H1 (cell line): ENCODE measurements at regions not wholly inside any gene's neighbourhood (a gene's known extent, or its start where the extent isn't known, plus 50 kb on each side); places are given as distances from the start of the nearest gene placed in this dataset.

Source experiments
- EGR1 ChIP-seq: IDR thresholded peaks from 2 replicates; pipeline ENCODE4 v1.6.1; 2011; ENCODE audit warnings: low read depth, low read length, borderline replicate concordance
- POU5F1 ChIP-seq: IDR thresholded peaks from 2 replicates; pipeline ENCODE4 v1.6.1; 2011; ENCODE audit warnings: low read depth, mild to moderate bottlenecking, low read length, moderate library complexity
- RNF2 ChIP-seq: fragments of 200-900, 300-1000 bp; sonication (generic); IDR thresholded peaks from 2 replicates; pipeline ENCODE4 v1.7.1; 2016; ENCODE audit warnings: borderline replicate concordance, low read depth, mild to moderate bottlenecking, antibody characterized with exemption, low read length; ENCODE audit not compliant: poor library complexity, severe bottlenecking; ENCODE audit errors: missing control alignments
- SRF ChIP-seq: IDR thresholded peaks from 2 replicates; pipeline ENCODE4 v1.6.1; 2011; ENCODE audit warnings: mild to moderate bottlenecking, low read depth, low read length, moderate library complexity
- TAF7 ChIP-seq: optimal IDR thresholded peaks from 2 replicates; pipeline ENCODE3; 2011; ENCODE audit warnings: low read depth, mild to moderate bottlenecking, inconsistent platforms, low read length, moderate library complexity, borderline replicate concordance
- TBP ChIP-seq: IDR thresholded peaks from 2 replicates; pipeline ENCODE4 v1.6.1; 2011; ENCODE audit warnings: low read depth, low read length, improper control_type of control experiment
- TEAD4 ChIP-seq: IDR thresholded peaks from 2 replicates; pipeline ENCODE4 v1.6.1; 2012; ENCODE audit warnings: low read depth, low read length, inconsistent platforms, mixed read lengths
- YY1 ChIP-seq: IDR thresholded peaks from 2 replicates; pipeline ENCODE4 v1.6.1; 2011; ENCODE audit warnings: low read depth, mild to moderate bottlenecking, low read length
- TF ChIP-seq, protein P1 (sequence below), 3 experiments: IDR thresholded peaks; 1 replicate in 2 of 3; 2 replicates in 1 of 3; pipeline versions ENCODE4 v1.5.1 to v1.6.1; 2011; ENCODE audit warnings: low read length in 3 of 3, mild to moderate bottlenecking in 3 of 3, inconsistent platforms in 2 of 3, low read depth in 1 of 3, moderate library complexity in 1 of 3; ENCODE audit not compliant: insufficient read depth in 1 of 3; ENCODE audit errors: control extremely low read depth in 1 of 3

DNA sequence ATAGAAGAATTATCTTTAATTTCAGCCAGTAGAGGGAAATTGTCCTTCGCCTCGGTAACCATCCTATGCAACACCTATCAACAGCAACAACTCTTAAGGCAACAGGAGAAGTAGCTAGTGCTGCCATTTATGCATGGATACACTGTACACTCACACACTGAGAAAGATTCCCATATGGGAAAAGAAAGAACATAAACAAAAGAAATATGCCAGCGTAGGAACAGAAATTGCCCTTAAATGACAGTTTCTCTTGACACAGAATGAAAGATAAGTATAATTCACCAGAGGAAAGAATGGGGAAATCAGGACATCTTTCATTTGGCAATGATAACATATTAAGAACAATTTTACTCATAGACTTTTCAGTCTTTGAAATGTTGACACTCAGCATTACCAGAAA lies 466.9 kb downstream of the BCAT1 start:
- TF ChIP-seq YY1 (no peak), EGR1 (no peak), TAF7 (no peak), RNF2 (no peak), TBP (no peak), SRF (no peak), POU5F1 (no peak), TEAD4 (no peak)
- TF ChIP-seq, protein P1, sequence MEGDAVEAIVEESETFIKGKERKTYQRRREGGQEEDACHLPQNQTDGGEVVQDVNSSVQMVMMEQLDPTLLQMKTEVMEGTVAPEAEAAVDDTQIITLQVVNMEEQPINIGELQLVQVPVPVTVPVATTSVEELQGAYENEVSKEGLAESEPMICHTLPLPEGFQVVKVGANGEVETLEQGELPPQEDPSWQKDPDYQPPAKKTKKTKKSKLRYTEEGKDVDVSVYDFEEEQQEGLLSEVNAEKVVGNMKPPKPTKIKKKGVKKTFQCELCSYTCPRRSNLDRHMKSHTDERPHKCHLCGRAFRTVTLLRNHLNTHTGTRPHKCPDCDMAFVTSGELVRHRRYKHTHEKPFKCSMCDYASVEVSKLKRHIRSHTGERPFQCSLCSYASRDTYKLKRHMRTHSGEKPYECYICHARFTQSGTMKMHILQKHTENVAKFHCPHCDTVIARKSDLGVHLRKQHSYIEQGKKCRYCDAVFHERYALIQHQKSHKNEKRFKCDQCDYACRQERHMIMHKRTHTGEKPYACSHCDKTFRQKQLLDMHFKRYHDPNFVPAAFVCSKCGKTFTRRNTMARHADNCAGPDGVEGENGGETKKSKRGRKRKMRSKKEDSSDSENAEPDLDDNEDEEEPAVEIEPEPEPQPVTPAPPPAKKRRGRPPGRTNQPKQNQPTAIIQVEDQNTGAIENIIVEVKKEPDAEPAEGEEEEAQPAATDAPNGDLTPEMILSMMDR (IDR thresholded peaks at IDR 0.05; ENCODE audit: control extremely low read depth in 1 of 3, insufficient read depth in 1 of 3, low read depth in 1 of 3, low read length in 3 of 3), result no peak
